HUDEP-2 (cell line): ENCODE measurements at regions not wholly inside any gene's neighbourhood (a gene's known extent, or its start where the extent isn't known, plus 50 kb on each side); places are given as distances from the start of the nearest gene placed in this dataset.
"Not testable (repeated sequence)": the region's sequence is repeated elsewhere in the genome, so short reads cannot be mapped to it uniquely, and the experiment has no call there.

ENCODE experiments used
- DNase-seq, 76 experiments: peaks; one replicate each; lab custom pipeline; 2025; ENCODE audit not compliant: unreplicated experiment in 76 of 76; lab: John Stamatoyannopoulos, UW

DNA sequence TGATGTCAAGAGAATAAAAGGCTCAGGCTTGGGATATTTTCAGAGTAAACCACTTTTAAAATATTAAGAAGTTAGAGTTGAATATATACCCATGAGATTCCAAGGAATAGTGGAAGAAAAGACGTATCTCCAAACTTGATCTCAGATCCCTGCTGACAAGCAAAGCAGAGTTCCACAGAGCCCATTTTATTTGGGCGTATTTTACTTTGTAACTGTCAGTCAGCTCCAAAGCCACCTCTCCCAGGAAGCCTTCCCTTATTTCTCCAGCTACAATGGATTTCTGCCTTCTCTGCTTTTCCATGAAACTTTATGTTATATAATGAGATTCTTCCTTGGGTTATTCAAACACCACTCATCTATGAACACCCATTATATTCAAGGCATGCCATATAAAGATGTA lies 295.7 kb downstream of the FZD1 start:
- no peak for DNase-seq

- no peak for DNase-seq
Observed at GRCh38 chr7:91564101-91564500, 299.9 kb downstream of the FZD1 start.

DNA sequence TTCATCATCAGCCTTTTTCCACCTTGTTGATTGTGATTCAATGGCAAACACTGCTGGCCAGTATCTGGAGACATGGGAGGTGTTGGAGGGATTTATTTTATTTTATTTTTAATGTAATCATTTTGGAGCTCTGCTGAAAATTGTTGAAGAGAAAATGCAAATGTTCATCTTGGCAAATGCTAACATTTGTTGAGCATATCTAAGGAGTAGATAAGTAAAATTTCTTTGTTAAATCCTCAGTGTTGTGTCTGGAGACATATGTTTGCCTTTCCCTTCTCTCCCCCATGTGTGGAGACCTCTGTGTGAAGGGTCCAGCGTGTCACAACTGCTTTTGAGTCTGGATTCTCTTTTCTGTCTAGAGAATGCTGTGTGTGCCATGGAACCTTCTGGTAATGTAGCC lies 300.3 kb downstream of the FZD1 start:
- DNase-seq, result no peak

GRCh38 chr7:91565499-91566401 lies 301.5 kb downstream of the FZD1 start:
- no peak for DNase-seq

- DNase-seq, result no peak
Observed at GRCh38 chr7:91566402-91566732, 302.1 kb downstream of the FZD1 start.

GRCh38 chr7:91567081-91568012 lies 303.1 kb downstream of the FZD1 start:
- DNase-seq, result no peak

DNA sequence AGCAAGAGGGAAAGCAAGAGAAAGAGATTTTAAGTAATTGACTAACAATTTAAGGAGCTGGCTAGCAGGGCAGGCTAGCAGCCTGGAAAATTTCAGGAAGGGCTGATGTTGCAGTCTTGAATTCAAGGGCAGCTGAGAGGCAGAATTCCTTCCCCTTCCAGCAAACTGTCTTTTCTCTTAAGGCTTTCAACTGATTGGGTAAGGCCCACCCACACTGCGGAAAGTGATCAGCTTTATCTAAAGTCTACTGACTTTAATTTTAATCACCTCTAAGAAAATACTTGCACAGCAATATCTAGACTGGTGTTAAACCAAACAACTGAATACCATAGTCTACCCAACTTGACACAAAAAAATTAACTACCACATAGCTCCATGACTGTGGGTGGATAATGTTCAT lies 303.9 kb downstream of the FZD1 start:
- DNase-seq, result no peak

- no peak for DNase-seq
Observed at GRCh38 chr7:91569728-91570457, 305.7 kb downstream of the FZD1 start.

DNA sequence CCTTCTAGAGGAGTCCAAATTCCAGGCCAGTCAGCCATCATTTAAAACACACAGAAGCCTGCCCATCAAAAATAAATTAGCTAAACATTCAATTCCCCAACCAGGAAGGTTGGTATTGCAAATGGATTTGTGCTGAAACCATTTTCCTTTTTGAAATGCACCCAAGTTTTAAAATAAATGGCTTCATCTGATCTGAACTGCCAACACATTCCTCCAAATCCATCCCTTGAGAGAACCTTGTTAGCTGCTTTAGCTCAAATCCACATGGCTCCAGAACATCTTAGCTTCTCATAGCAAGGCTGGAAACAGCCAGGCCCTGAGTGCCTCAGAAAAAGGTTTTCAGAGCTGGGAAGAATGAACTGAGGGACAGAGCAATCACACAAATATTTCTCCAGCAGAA lies 306.3 kb downstream of the FZD1 start:
- no peak for DNase-seq

GRCh38 chr7:91571601-91572000 lies 307.4 kb downstream of the FZD1 start:
- DNase-seq, result no peak

GRCh38 chr7:91573405-91573804 lies 307.1 kb downstream of the MTERF1 start:
- DNase-seq, result no peak

DNA sequence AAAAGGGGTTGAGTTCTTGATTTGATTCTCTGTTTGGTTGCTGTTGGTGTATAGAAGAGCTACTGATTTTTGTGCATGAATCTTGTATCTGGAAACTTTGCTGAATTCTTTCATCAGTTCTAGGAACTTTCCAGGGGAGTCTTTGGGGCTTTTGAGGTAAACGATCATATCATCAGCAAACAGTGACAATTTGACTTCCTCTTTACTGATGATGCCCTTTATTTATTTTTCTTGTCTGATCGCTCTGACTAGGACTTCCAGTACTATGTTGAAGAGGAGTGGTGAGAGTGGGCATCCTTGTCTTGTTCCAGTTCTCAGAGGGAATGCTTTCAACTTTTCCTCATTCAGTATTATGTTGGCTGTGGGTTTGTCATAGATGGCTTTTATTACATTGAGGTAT lies 304.0 kb downstream of the MTERF1 start:
- DNase-seq, result not testable (repeated sequence)

DNA sequence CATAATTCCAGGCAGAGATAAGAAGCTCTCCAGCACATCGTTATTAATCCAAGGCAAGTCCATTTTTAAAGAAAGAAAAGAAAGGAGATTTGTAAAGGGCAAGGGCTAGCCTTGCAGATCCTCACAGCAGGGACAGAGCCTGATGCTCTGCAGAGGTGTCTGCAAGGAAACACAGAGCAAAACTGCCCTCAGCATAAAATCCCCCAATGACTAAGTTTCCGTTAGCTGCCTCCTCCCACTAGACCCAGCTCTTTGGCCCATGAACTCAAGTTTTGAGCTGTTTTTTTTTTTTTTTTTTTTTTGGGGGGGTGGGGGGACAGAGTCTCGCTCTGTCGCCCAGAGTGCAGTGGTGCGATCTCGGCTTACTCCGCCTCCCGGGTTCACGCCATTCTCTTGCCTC lies 300.7 kb downstream of the MTERF1 start:
- DNase-seq, result no peak

GRCh38 chr7:91582799-91583477 lies 297.6 kb downstream of the MTERF1 start:
- DNase-seq, result no peak

DNA sequence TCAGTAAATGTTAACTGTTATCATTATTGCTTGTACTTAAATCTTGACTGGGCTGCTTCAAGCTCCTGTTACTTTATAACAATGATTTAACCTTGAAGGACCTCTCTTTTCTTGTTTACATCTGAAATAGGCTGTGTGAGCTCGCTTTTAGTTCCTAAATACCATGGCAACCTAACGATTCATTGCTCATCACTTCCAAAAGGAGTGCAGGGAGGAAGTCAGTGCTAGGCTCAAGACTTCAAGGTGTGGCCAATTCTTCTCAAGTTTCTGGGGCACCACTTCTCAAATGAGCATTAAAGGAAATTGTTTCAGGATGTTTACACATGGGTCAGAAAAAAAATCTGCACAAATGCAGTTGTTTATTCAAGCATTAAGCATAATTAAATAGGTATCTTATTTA lies 284.2 kb downstream of the MTERF1 start:
- no peak for DNase-seq

DNA sequence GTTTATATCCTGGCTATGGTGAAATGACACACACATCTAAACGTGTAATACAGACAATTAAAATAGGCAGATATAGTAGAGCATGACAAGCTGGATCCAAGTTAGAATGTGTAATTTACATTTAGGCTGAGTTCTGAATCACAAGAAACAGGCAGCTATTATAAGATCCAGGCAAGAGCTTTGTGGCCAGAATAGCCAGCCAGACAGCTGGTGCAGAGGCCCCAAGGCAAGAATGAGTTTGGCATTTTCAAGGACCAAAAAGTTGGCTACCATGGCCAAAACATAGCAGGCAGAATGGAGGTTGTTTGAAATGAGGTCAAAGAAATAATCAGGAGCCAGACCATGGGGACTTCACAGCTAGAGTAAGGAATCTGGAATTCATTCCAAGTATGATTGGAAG lies 281.7 kb downstream of the MTERF1 start:
- no peak for DNase-seq

DNA sequence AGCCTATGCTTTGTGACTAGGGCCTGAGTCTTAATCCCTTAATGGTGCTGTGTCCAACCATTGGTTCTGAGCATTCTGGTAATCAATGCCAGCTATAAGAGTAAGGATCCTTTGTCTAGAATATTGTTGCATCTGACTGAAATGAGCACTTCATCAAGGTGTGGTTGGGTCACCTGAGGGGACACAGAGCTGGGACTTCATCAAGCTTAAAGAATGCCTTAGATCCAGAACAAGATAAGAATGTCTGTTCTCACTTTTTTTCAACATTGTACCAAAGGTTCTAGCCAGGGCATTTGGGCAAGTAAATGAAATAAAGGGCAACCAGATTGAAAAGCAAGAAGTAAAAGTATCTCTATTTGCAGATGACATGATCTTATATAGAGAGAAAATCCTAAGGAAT lies 280.4 kb downstream of the MTERF1 start:
- no peak for DNase-seq

DNA sequence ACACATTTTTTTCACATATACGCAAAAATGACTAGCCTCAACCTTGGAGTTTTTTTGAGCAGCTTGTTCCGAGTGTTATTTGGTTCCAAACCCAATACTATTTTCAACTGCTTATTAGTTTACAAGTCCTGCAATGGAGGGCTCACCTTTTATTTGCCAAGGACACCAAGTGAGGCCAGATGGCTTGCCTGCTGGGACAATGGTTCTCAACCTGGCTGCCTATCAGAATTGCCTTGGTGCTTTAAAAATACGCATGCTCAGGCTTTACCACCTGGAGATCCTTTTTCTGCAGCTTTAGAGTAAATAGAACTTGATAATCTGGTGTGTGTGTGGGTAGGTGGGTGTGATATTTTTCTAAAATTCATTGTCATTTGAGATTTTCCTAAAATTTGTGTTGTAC lies 276.8 kb downstream of the MTERF1 start:
- DNase-seq, result no peak

GRCh38 chr7:91608606-91609005 lies 271.9 kb downstream of the MTERF1 start:
- no peak for DNase-seq

GRCh38 chr7:91609525-91609924 lies 271.0 kb downstream of the MTERF1 start:
- DNase-seq, result no peak

GRCh38 chr7:91614431-91614830 lies 266.1 kb downstream of the MTERF1 start:
- no peak for DNase-seq
